Peyer's patch (tissue), 4 donors: ENCODE measurements at regions not wholly inside any gene's neighbourhood (a gene's known extent, or its start where the extent isn't known, plus 50 kb on each side); places are given as distances from the start of the nearest gene placed in this dataset.
A peak's percentile ranks its signal among the peaks of the same experiment; 100 is the strongest.

Experiments used
- CTCF ChIP-seq, 6 experiments: fragments of 450-650 bp in 4 of 6; fragments of 200-600 bp in 2 of 6; sonication (generic) in 1 of 6; IDR thresholded peaks; one replicate each; pipeline ENCODE4 v1.5.1; 2017 to 2019; ENCODE audit warnings: antibody characterized with exemption in 6 of 6, mild to moderate bottlenecking in 3 of 6, moderate library complexity in 1 of 6
- POLR2A ChIP-seq, 2 donors: fragments of 450-650 bp; IDR thresholded peaks; one replicate each; pipeline ENCODE4 v1.5.1; 2017; ENCODE audit warnings: antibody characterized with exemption in 2 of 2, mild to moderate bottlenecking in 2 of 2, moderate library complexity in 2 of 2

DNA sequence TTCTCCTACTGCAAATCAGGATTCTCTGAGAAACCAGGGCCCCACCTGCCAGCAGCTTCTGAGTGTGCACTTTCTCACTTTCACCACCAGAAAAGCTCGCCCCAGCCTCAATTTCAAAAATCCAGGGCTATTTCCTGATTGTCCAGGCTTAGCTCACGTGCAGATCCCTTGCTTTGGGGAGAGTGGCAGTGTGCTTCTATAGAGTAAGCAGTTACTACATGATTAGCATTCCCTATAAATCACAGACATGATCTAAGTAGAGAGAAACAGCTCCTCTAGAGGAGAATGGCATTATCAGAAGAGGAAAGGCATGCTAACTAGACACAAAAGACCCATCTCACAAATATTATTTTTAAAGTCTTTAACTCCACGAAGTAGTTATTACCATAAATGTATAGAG is 456.0 kb upstream of the PKN2 start:
- TF ChIP-seq CTCF (IDR thresholded peaks at IDR 0.05) = peak in 3 of 6 experiments; percentile 18 to 21 (median 21)
- no peak for TF ChIP-seq POLR2A (IDR thresholded peaks at IDR 0.05)
